ENCODE measurements at regions not wholly inside any gene's neighbourhood (a gene's known extent, or its start where the extent isn't known, plus 50 kb on each side); places are given as distances from the start of the nearest gene placed in this dataset.

GRCh38 chr11:115891581-115891980 lies 387.4 kb upstream of the CADM1 start:
- no peaks in the 10 kb centered on the region for H3K36me3 ChIP-seq (ENCODE audit: control insufficient read depth, insufficient read depth, low read length)
- no peaks in the 10 kb centered on the region for H3K4me1 ChIP-seq (ENCODE audit: control insufficient read depth, insufficient read depth, low read length)
- DNase-seq (ENCODE audit: low read depth in 4 of 6, low spot score in 6 of 6) = no peak
- no CpG with 5 or more reads among the region's 1 CpG for WGBS (ENCODE audit: insufficient coverage)
- no peak overlapping the region for H3K27ac ChIP-seq (ENCODE audit: low read depth, low read length)
- no peak overlapping the region for H3K4me3 ChIP-seq (ENCODE audit: low read depth, low read length)
- no peaks in the 10 kb centered on the region for H3K27me3 ChIP-seq (ENCODE audit: control insufficient read depth, insufficient read depth, low read length)
- no peaks in the 10 kb centered on the region for H3K9me3 ChIP-seq (ENCODE audit: control insufficient read depth, insufficient read depth, low read length)

GRCh38 chr11:115890500-115890899 lies 386.3 kb upstream of the CADM1 start:
- Histone ChIP-seq H3K4me1 (ENCODE audit: control insufficient read depth, insufficient read depth, low read length) (peaks cover 5% of the 10 kb centered on the region), H3K4me3 (ENCODE audit: low read depth, low read length) (no peak overlapping the region), H3K27ac (ENCODE audit: low read depth, low read length) (no peak overlapping the region), H3K9me3 (ENCODE audit: control insufficient read depth, insufficient read depth, low read length) (no peaks in the 10 kb centered on the region), H3K36me3 (ENCODE audit: control insufficient read depth, insufficient read depth, low read length) (no peaks in the 10 kb centered on the region), H3K27me3 (ENCODE audit: control insufficient read depth, insufficient read depth, low read length) (no peaks in the 10 kb centered on the region)
- DNase-seq (ENCODE audit: low read depth in 4 of 6, low spot score in 6 of 6) = no peak
- 93% methylated on average over 3 of the region's 5 CpGs for WGBS (ENCODE audit: insufficient coverage)

- Histone ChIP-seq H3K9me3 (ENCODE audit: control insufficient read depth, insufficient read depth, low read length) (no peaks in the 10 kb centered on the region), H3K27me3 (ENCODE audit: control insufficient read depth, insufficient read depth, low read length) (peaks cover 2% of the 10 kb centered on the region), H3K36me3 (ENCODE audit: control insufficient read depth, insufficient read depth, low read length) (no peaks in the 10 kb centered on the region), H3K4me1 (ENCODE audit: control insufficient read depth, insufficient read depth, low read length) (peaks cover 11% of the 10 kb centered on the region), H3K27ac (ENCODE audit: low read depth, low read length) (no peak overlapping the region), H3K4me3 (ENCODE audit: low read depth, low read length) (no peak overlapping the region)
- WGBS (ENCODE audit: insufficient coverage) = no CpG with 5 or more reads among the region's 6 CpGs
- peak in 1 of 6 donors; percentile 36 for DNase-seq (ENCODE audit: low read depth in 4 of 6, low spot score in 6 of 6)
Observed at GRCh38 chr11:115889712-115890111, 385.5 kb upstream of the CADM1 start.

GRCh38 chr11:115887727-115888126 lies 383.5 kb upstream of the CADM1 start:
- Histone ChIP-seq H3K4me3 (ENCODE audit: low read depth, low read length) (no peak overlapping the region), H3K27me3 (ENCODE audit: control insufficient read depth, insufficient read depth, low read length) (peaks cover 2% of the 10 kb centered on the region), H3K36me3 (ENCODE audit: control insufficient read depth, insufficient read depth, low read length) (no peaks in the 10 kb centered on the region), H3K4me1 (ENCODE audit: control insufficient read depth, insufficient read depth, low read length) (peaks cover 11% of the 10 kb centered on the region), H3K9me3 (ENCODE audit: control insufficient read depth, insufficient read depth, low read length) (no peaks in the 10 kb centered on the region), H3K27ac (ENCODE audit: low read depth, low read length) (no peak overlapping the region)
- 85% methylated on average over 6 of the region's 8 CpGs for WGBS (ENCODE audit: insufficient coverage)
- peak in 1 of 6 donors; percentile 33 for DNase-seq (ENCODE audit: low read depth in 4 of 6, low spot score in 6 of 6)

GRCh38 chr11:115887316-115887715 lies 383.1 kb upstream of the CADM1 start:
- Histone ChIP-seq H3K4me1 (ENCODE audit: control insufficient read depth, insufficient read depth, low read length) (peaks cover 11% of the 10 kb centered on the region), H3K27me3 (ENCODE audit: control insufficient read depth, insufficient read depth, low read length) (peaks cover 2% of the 10 kb centered on the region), H3K27ac (ENCODE audit: low read depth, low read length) (no peak overlapping the region), H3K4me3 (ENCODE audit: low read depth, low read length) (no peak overlapping the region), H3K9me3 (ENCODE audit: control insufficient read depth, insufficient read depth, low read length) (no peaks in the 10 kb centered on the region), H3K36me3 (ENCODE audit: control insufficient read depth, insufficient read depth, low read length) (no peaks in the 10 kb centered on the region)
- WGBS (ENCODE audit: insufficient coverage) = 94% methylated on average over 4 of the region's 13 CpGs
- no peak for DNase-seq (ENCODE audit: low read depth in 4 of 6, low spot score in 6 of 6)

GRCh38 chr11:115886422-115886733 lies 382.2 kb upstream of the CADM1 start:
- no peak for DNase-seq (ENCODE audit: low read depth in 4 of 6, low spot score in 6 of 6)
- peaks cover 11% of the 10 kb centered on the region for H3K4me1 ChIP-seq (ENCODE audit: control insufficient read depth, insufficient read depth, low read length)
- no peak overlapping the region for H3K4me3 ChIP-seq (ENCODE audit: low read depth, low read length)
- H3K27ac ChIP-seq (ENCODE audit: low read depth, low read length) = no peak overlapping the region
- peaks cover 2% of the 10 kb centered on the region for H3K27me3 ChIP-seq (ENCODE audit: control insufficient read depth, insufficient read depth, low read length)
- H3K9me3 ChIP-seq (ENCODE audit: control insufficient read depth, insufficient read depth, low read length) = no peaks in the 10 kb centered on the region
- WGBS (ENCODE audit: insufficient coverage) = 60% methylated on average over 1 of the region's 5 CpGs
- no peaks in the 10 kb centered on the region for H3K36me3 ChIP-seq (ENCODE audit: control insufficient read depth, insufficient read depth, low read length)

GRCh38 chr11:115885535-115886421 lies 381.6 kb upstream of the CADM1 start:
- 52% methylated on average over 5 of the region's 8 CpGs for WGBS (ENCODE audit: insufficient coverage)
- peak overlapping the region; percentile 19 for H3K27ac ChIP-seq (ENCODE audit: low read depth, low read length)
- peaks cover 2% of the 10 kb centered on the region for H3K27me3 ChIP-seq (ENCODE audit: control insufficient read depth, insufficient read depth, low read length)
- H3K36me3 ChIP-seq (ENCODE audit: control insufficient read depth, insufficient read depth, low read length) = no peaks in the 10 kb centered on the region
- no peak overlapping the region for H3K4me3 ChIP-seq (ENCODE audit: low read depth, low read length)
- DNase-seq (ENCODE audit: low read depth in 4 of 6, low spot score in 6 of 6) = peak in 1 of 6 donors; percentile 54
- H3K4me1 ChIP-seq (ENCODE audit: control insufficient read depth, insufficient read depth, low read length) = peaks cover 11% of the 10 kb centered on the region
- H3K9me3 ChIP-seq (ENCODE audit: control insufficient read depth, insufficient read depth, low read length) = no peaks in the 10 kb centered on the region

- no peak overlapping the region for H3K4me3 ChIP-seq (ENCODE audit: low read depth, low read length)
- peak in 2 of 6 donors; percentile 10 to 41 for DNase-seq (ENCODE audit: low read depth in 4 of 6, low spot score in 6 of 6)
- H3K27ac ChIP-seq (ENCODE audit: low read depth, low read length) = peak overlapping the region; percentile 19
- H3K9me3 ChIP-seq (ENCODE audit: control insufficient read depth, insufficient read depth, low read length) = peaks cover 2% of the 10 kb centered on the region
- H3K27me3 ChIP-seq (ENCODE audit: control insufficient read depth, insufficient read depth, low read length) = peaks cover 2% of the 10 kb centered on the region
- 50% methylated on average over 3 of the region's 5 CpGs for WGBS (ENCODE audit: insufficient coverage)
- peaks cover 11% of the 10 kb centered on the region for H3K4me1 ChIP-seq (ENCODE audit: control insufficient read depth, insufficient read depth, low read length)
- H3K36me3 ChIP-seq (ENCODE audit: control insufficient read depth, insufficient read depth, low read length) = no peaks in the 10 kb centered on the region
Observed at GRCh38 chr11:115884800-115885534, 380.8 kb upstream of the CADM1 start.

- Histone ChIP-seq H3K27me3 (ENCODE audit: control insufficient read depth, insufficient read depth, low read length) (peaks cover 2% of the 10 kb centered on the region), H3K4me1 (ENCODE audit: control insufficient read depth, insufficient read depth, low read length) (peaks cover 5% of the 10 kb centered on the region), H3K36me3 (ENCODE audit: control insufficient read depth, insufficient read depth, low read length) (no peaks in the 10 kb centered on the region), H3K4me3 (ENCODE audit: low read depth, low read length) (no peak overlapping the region), H3K9me3 (ENCODE audit: control insufficient read depth, insufficient read depth, low read length) (no peaks in the 10 kb centered on the region), H3K27ac (ENCODE audit: low read depth, low read length) (no peak overlapping the region)
- no CpG with 5 or more reads among the region's 4 CpGs for WGBS (ENCODE audit: insufficient coverage)
- DNase-seq (ENCODE audit: low read depth in 4 of 6, low spot score in 6 of 6) = no peak
Observed at GRCh38 chr11:115874843-115875242, 370.6 kb upstream of the CADM1 start.
